Erythroblast (primary cell): ENCODE measurements at regions not wholly inside any gene's neighbourhood (a gene's known extent, or its start where the extent isn't known, plus 50 kb on each side); places are given as distances from the start of the nearest gene placed in this dataset.

Experiments used
- GATA1 ChIP-seq: IDR thresholded peaks from 2 replicates; pipeline ENCODE4 v1.6.1; 2011; ENCODE audit warnings: low read depth, mild to moderate bottlenecking, control low read depth, low read length, moderate library complexity
- POLR2A ChIP-seq: IDR thresholded peaks from 2 replicates; pipeline ENCODE4 v1.6.1; 2011; ENCODE audit warnings: mild to moderate bottlenecking, low read length

GRCh38 chr11:97398246-97398645 lies 1008.4 kb downstream of the JRKL start:
- TF ChIP-seq POLR2A (no peak), GATA1 (no peak)
